Stimulated activated naive CD4-positive, alpha-beta T cell (primary cell): ENCODE measurements at regions not wholly inside any gene's neighbourhood (a gene's known extent, or its start where the extent isn't known, plus 50 kb on each side); places are given as distances from the start of the nearest gene placed in this dataset.

Source experiments
- DNase-seq, 6 experiments: peaks; one replicate each; lab custom pipeline; 2025; lab: John Stamatoyannopoulos, UW

GRCh38 chr5:123810746-123811340 is 298.9 kb downstream of the CSNK1G3 start:
- no peak for DNase-seq

- DNase-seq, result no peak
Measured at GRCh38 chr5:123810253-123810652, 298.3 kb downstream of the CSNK1G3 start.

GRCh38 chr5:123809594-123810221 is 297.7 kb downstream of the CSNK1G3 start:
- DNase-seq, result no peak

- no peak for DNase-seq
Measured at GRCh38 chr5:123808461-123809380, 296.7 kb downstream of the CSNK1G3 start.

- DNase-seq, result no peak
Measured at GRCh38 chr5:123807177-123807945, 295.4 kb downstream of the CSNK1G3 start.

GRCh38 chr5:123806644-123807043 is 294.7 kb downstream of the CSNK1G3 start:
- no peak for DNase-seq

- DNase-seq, result no peak
Measured at GRCh38 chr5:123805300-123805699, 293.3 kb downstream of the CSNK1G3 start.

- no peak for DNase-seq
Measured at GRCh38 chr5:123803359-123803758, 291.4 kb downstream of the CSNK1G3 start.

- DNase-seq, result no peak
Measured at GRCh38 chr5:123802298-123802951, 290.4 kb downstream of the CSNK1G3 start.

- DNase-seq, result no peak
Measured at GRCh38 chr5:123800640-123801039, 288.7 kb downstream of the CSNK1G3 start.

GRCh38 chr5:123795688-123796087 is 283.7 kb downstream of the CSNK1G3 start:
- no peak for DNase-seq

GRCh38 chr5:123790226-123790625 is 278.2 kb downstream of the CSNK1G3 start:
- no peak for DNase-seq

- DNase-seq, result no peak
Measured at GRCh38 chr5:123787635-123788034, 275.7 kb downstream of the CSNK1G3 start.

GRCh38 chr5:123787136-123787535 is 275.2 kb downstream of the CSNK1G3 start:
- DNase-seq, result no peak

- no peak for DNase-seq
Measured at GRCh38 chr5:123786411-123786810, 274.4 kb downstream of the CSNK1G3 start.

- no peak for DNase-seq
Measured at GRCh38 chr5:123785162-123786071, 273.4 kb downstream of the CSNK1G3 start.

GRCh38 chr5:123783421-123783820 is 271.4 kb downstream of the CSNK1G3 start:
- no peak for DNase-seq

GRCh38 chr5:123778641-123779040 is 266.7 kb downstream of the CSNK1G3 start:
- no peak for DNase-seq

- no peak for DNase-seq
Measured at GRCh38 chr5:123776761-123777160, 264.8 kb downstream of the CSNK1G3 start.

- no peak for DNase-seq
Measured at GRCh38 chr5:123771715-123772114, 259.7 kb downstream of the CSNK1G3 start.

- DNase-seq, result no peak
Measured at GRCh38 chr5:123763201-123763600, 251.2 kb downstream of the CSNK1G3 start.
